ENCODE measurements at regions not wholly inside any gene's neighbourhood (a gene's known extent, or its start where the extent isn't known, plus 50 kb on each side); places are given as distances from the start of the nearest gene placed in this dataset.

GRCh38 chr5:58149746-58150145 is 310.1 kb downstream of the PLK2 start:
- H3K4me3 ChIP-seq (ENCODE audit: low read depth, low read length): no peak overlapping the region
- no peak for TF ChIP-seq CTCF (IDR thresholded peaks at IDR 0.05; ENCODE audit: low read depth, low read length)

GRCh38 chr5:58149345-58149744 is 310.5 kb downstream of the PLK2 start:
- TF ChIP-seq CTCF (IDR thresholded peaks at IDR 0.05; ENCODE audit: low read depth, low read length): no peak
- H3K4me3 ChIP-seq (ENCODE audit: low read depth, low read length): no peak overlapping the region

- no peak overlapping the region for H3K4me3 ChIP-seq (ENCODE audit: low read depth, low read length)
- TF ChIP-seq CTCF (IDR thresholded peaks at IDR 0.05; ENCODE audit: low read depth, low read length): no peak
These were observed 311.6 kb downstream of the PLK2 start for GRCh38 chr5:58148254-58148775.

GRCh38 chr5:58145397-58145934 is 314.4 kb downstream of the PLK2 start:
- no peak for TF ChIP-seq CTCF (IDR thresholded peaks at IDR 0.05; ENCODE audit: low read depth, low read length)
- no peak overlapping the region for H3K4me3 ChIP-seq (ENCODE audit: low read depth, low read length)

GRCh38 chr5:58143727-58144126 is 316.2 kb downstream of the PLK2 start:
- H3K4me3 ChIP-seq (ENCODE audit: low read depth, low read length): no peak overlapping the region
- no peak for TF ChIP-seq CTCF (IDR thresholded peaks at IDR 0.05; ENCODE audit: low read depth, low read length)

- no peak overlapping the region for H3K4me3 ChIP-seq (ENCODE audit: low read depth, low read length)
- no peak for TF ChIP-seq CTCF (IDR thresholded peaks at IDR 0.05; ENCODE audit: low read depth, low read length)
These were observed 316.7 kb downstream of the PLK2 start for GRCh38 chr5:58143181-58143580.

- no peak for TF ChIP-seq CTCF (IDR thresholded peaks at IDR 0.05; ENCODE audit: low read depth, low read length)
- H3K4me3 ChIP-seq (ENCODE audit: low read depth, low read length): no peak overlapping the region
These were observed 321.1 kb downstream of the PLK2 start for GRCh38 chr5:58138791-58139190.
